ENCODE measurements at regions not wholly inside any gene's neighbourhood (a gene's known extent, or its start where the extent isn't known, plus 50 kb on each side); places are given as distances from the start of the nearest gene placed in this dataset.
A peak's percentile ranks its signal among the peaks of the same experiment; 100 is the strongest.

GRCh38 chr18:40011201-40011600 lies 1943.8 kb upstream of the PIK3C3 start:
- Mint-ChIP-seq H3K9me3 (no peaks in the 10 kb centered on the region), H3K27me3 (ENCODE audit: insufficient read depth) (peaks cover 51% of the 10 kb centered on the region), H3K27ac (no peak overlapping the region), H3K4me3 (no peak overlapping the region), H3K36me3 (ENCODE audit: low read depth) (no peaks in the 10 kb centered on the region), H3K4me1 (peaks cover 19% of the 10 kb centered on the region)
- no peak for DNase-seq
- TF ChIP-seq CTCF (conservative IDR thresholded peaks at IDR 0.05): no peak
- WGBS, 2 experiments (ENCODE audit: insufficient coverage in 1 of 2, insufficient read length in 1 of 2): 100% methylated on average over 1 of the region's 1 CpG; no CpG with 5 or more reads in 1 of the 2 experiments
- H3K9ac ChIP-seq (ENCODE audit: extremely low read depth, low read length, poor library complexity, severe bottlenecking): no peak overlapping the region
- no peak overlapping the region for H3K27ac ChIP-seq (ENCODE audit: low read depth, low read length)
- no peaks in the 10 kb centered on the region for H3K4me1 ChIP-seq (ENCODE audit: control insufficient read depth, insufficient read depth, low read length)
- H3K9me3 ChIP-seq (ENCODE audit: control insufficient read depth, low read length): no peaks in the 10 kb centered on the region
- no peaks in the 10 kb centered on the region for H3K36me3 ChIP-seq (ENCODE audit: control insufficient read depth, insufficient read depth, low read length)
- H3K27me3 ChIP-seq (ENCODE audit: control insufficient read depth, insufficient read depth, low read length, poor library complexity, severe bottlenecking): peaks cover 20% of the 10 kb centered on the region
- H3K4me3 ChIP-seq (ENCODE audit: low read length): no peak overlapping the region

- no peak overlapping the region for H3K4me3 Mint-ChIP-seq
- H3K4me3 ChIP-seq (ENCODE audit: low read length): no peak overlapping the region
- no peaks in the 10 kb centered on the region for H3K9me3 ChIP-seq (ENCODE audit: control insufficient read depth, low read length)
- peaks cover 11% of the 10 kb centered on the region for H3K4me1 Mint-ChIP-seq
- no peaks in the 10 kb centered on the region for H3K4me1 ChIP-seq (ENCODE audit: control insufficient read depth, insufficient read depth, low read length)
- peak; percentile 55 for DNase-seq
- H3K9me3 Mint-ChIP-seq: no peaks in the 10 kb centered on the region
- WGBS, 2 experiments (ENCODE audit: insufficient coverage in 1 of 2, insufficient read length in 1 of 2): 86% methylated on average over 4 of the region's 4 CpGs; no CpG with 5 or more reads in 1 of the 2 experiments
- no peak overlapping the region for H3K9ac ChIP-seq (ENCODE audit: extremely low read depth, low read length, poor library complexity, severe bottlenecking)
- peaks cover 10% of the 10 kb centered on the region for H3K27me3 ChIP-seq (ENCODE audit: control insufficient read depth, insufficient read depth, low read length, poor library complexity, severe bottlenecking)
- H3K27ac Mint-ChIP-seq: no peak overlapping the region
- no peaks in the 10 kb centered on the region for H3K36me3 Mint-ChIP-seq (ENCODE audit: low read depth)
- no peak for TF ChIP-seq CTCF (conservative IDR thresholded peaks at IDR 0.05)
- H3K27ac ChIP-seq (ENCODE audit: low read depth, low read length): no peak overlapping the region
- no peaks in the 10 kb centered on the region for H3K36me3 ChIP-seq (ENCODE audit: control insufficient read depth, insufficient read depth, low read length)
- peaks cover 37% of the 10 kb centered on the region for H3K27me3 Mint-ChIP-seq (ENCODE audit: insufficient read depth)
Measured at GRCh38 chr18:40006634-40007033, 1948.4 kb upstream of the PIK3C3 start.

GRCh38 chr18:40004246-40004645 lies 1950.8 kb upstream of the PIK3C3 start:
- Histone ChIP-seq H3K27me3 (ENCODE audit: control insufficient read depth, insufficient read depth, low read length, poor library complexity, severe bottlenecking) (peaks cover 9% of the 10 kb centered on the region), H3K36me3 (ENCODE audit: control insufficient read depth, insufficient read depth, low read length) (no peaks in the 10 kb centered on the region), H3K4me1 (ENCODE audit: control insufficient read depth, insufficient read depth, low read length) (no peaks in the 10 kb centered on the region), H3K9ac (ENCODE audit: extremely low read depth, low read length, poor library complexity, severe bottlenecking) (no peak overlapping the region), H3K27ac (ENCODE audit: low read depth, low read length) (no peak overlapping the region), H3K4me3 (ENCODE audit: low read length) (no peak overlapping the region), H3K9me3 (ENCODE audit: control insufficient read depth, low read length) (no peaks in the 10 kb centered on the region)
- H3K9me3 Mint-ChIP-seq: no peaks in the 10 kb centered on the region
- TF ChIP-seq CTCF (conservative IDR thresholded peaks at IDR 0.05): no peak
- H3K27me3 Mint-ChIP-seq (ENCODE audit: insufficient read depth): peaks cover 21% of the 10 kb centered on the region
- H3K36me3 Mint-ChIP-seq (ENCODE audit: low read depth): no peaks in the 10 kb centered on the region
- H3K4me1 Mint-ChIP-seq: no peaks in the 10 kb centered on the region
- H3K27ac Mint-ChIP-seq: no peak overlapping the region
- 88% methylated on average over 3 of the region's 3 CpGs; no CpG with 5 or more reads in 1 of the 2 experiments for WGBS, 2 experiments (ENCODE audit: insufficient coverage in 1 of 2, insufficient read length in 1 of 2)
- no peak overlapping the region for H3K4me3 Mint-ChIP-seq
- DNase-seq: no peak

All from endodermal cell (in vitro differentiated cells).